ENCODE measurements at regions not wholly inside any gene's neighbourhood (a gene's known extent, or its start where the extent isn't known, plus 50 kb on each side); places are given as distances from the start of the nearest gene placed in this dataset.

DNA sequence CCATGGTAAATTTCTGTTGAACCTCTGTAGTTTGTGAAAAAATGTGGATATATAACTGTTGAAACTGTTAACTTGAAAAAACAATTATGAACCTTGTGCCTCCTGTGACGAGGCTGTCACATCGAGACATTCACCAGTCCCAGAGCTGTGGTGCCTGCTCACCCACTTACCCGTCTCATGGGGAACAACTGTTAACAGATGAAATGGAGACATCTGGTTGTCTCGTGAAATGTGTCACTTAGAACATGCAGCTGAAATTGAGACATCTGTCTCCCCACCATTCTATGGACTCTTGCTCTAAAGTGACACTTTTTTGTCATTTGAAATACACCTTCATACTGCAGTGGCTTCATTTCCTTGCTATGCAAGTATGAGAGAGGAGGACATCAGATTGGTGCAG lies 240.6 kb downstream of the GXYLT1 start:
- no peaks in the 10 kb centered on the region for H3K4me1 ChIP-seq (ENCODE audit: control insufficient read depth, low read length)
- no peak overlapping the region for H3K4me3 ChIP-seq (ENCODE audit: low read length)
- no peaks in the 10 kb centered on the region for H3K9me3 ChIP-seq (ENCODE audit: control insufficient read depth, insufficient read depth, low read length)
- H3K4me2 ChIP-seq (ENCODE audit: low read length), result no peak overlapping the region
- no peaks in the 10 kb centered on the region for H3K79me2 ChIP-seq (ENCODE audit: control insufficient read depth, low read length)
- H3F3A ChIP-seq (ENCODE audit: control insufficient read depth, insufficient read depth), result no peaks in the 10 kb centered on the region
- no peaks in the 10 kb centered on the region for H3K36me3 ChIP-seq (ENCODE audit: control insufficient read depth, low read length)
- H4K20me1 ChIP-seq (ENCODE audit: control insufficient read depth, insufficient read depth, low read depth, low read length), result no peaks in the 10 kb centered on the region
- H3K27me3 ChIP-seq (ENCODE audit: control insufficient read depth, low read length), result no peaks in the 10 kb centered on the region
- no peak for TF ChIP-seq CTCF (IDR thresholded peaks at IDR 0.05; ENCODE audit: low read depth, low read length, poor library complexity, severe bottlenecking)
- no peak for TF ChIP-seq EZH2phosphoT487 (IDR thresholded peaks at IDR 0.05; ENCODE audit: borderline replicate concordance, low read length)
- no peaks in the 10 kb centered on the region; the same call in 1 of the 2 replicates for H3K9me2 ChIP-seq (replicated peaks; ENCODE audit: control insufficient read depth, low read length)
- H3K27ac ChIP-seq (ENCODE audit: low read depth, low read length), result no peak overlapping the region

DNA sequence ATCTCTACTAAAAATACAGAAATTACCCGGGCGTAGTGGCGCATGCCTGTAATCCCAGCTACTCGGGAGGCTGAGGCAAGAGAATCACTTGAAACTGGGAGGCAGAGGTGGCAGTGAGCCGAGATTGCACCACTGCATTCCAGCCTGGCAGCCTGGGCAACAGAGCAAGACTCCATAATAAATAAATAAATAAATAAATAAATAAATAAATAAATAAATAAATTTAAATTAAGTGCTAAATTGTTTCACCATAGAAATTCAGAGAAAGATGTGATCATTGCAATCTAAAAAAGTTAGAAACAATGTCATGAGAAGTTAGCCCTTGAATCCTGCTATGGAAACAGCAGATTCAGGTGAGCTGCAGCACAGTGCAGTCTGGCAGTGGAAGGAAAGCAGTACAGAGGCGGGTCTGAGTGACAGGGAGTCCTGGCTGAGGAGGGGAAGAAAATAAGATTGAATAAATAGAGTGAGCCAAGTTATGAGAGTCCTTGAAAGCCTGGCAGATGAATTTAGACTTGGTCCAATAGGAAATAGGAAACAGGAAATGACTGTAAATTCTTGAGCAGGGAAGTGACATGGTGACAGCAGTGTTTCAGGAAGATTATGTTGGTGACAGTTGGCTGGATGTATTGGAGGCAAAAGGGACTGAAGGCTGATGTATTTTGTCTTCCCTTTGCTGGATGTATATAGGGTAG lies 241.5 kb downstream of the GXYLT1 start:
- H3K4me2 ChIP-seq (ENCODE audit: low read length), result no peak overlapping the region
- no peak overlapping the region for H3K27ac ChIP-seq (ENCODE audit: low read depth, low read length)
- H3K9me2 ChIP-seq (replicated peaks; ENCODE audit: control insufficient read depth, low read length), result no peaks in the 10 kb centered on the region; the same call in 1 of the 2 replicates
- no peaks in the 10 kb centered on the region for H3K4me1 ChIP-seq (ENCODE audit: control insufficient read depth, low read length)
- no peaks in the 10 kb centered on the region for H3F3A ChIP-seq (ENCODE audit: control insufficient read depth, insufficient read depth)
- H3K79me2 ChIP-seq (ENCODE audit: control insufficient read depth, low read length), result no peaks in the 10 kb centered on the region
- H3K36me3 ChIP-seq (ENCODE audit: control insufficient read depth, low read length), result no peaks in the 10 kb centered on the region
- no peak overlapping the region for H3K4me3 ChIP-seq (ENCODE audit: low read length)
- no peaks in the 10 kb centered on the region for H3K27me3 ChIP-seq (ENCODE audit: control insufficient read depth, low read length)
- no peaks in the 10 kb centered on the region for H4K20me1 ChIP-seq (ENCODE audit: control insufficient read depth, insufficient read depth, low read depth, low read length)
- H3K9me3 ChIP-seq (ENCODE audit: control insufficient read depth, insufficient read depth, low read length), result no peaks in the 10 kb centered on the region
- TF ChIP-seq CTCF (IDR thresholded peaks at IDR 0.05; ENCODE audit: low read depth, low read length, poor library complexity, severe bottlenecking), result no peak
- no peak for TF ChIP-seq EZH2phosphoT487 (IDR thresholded peaks at IDR 0.05; ENCODE audit: borderline replicate concordance, low read length)

GRCh38 chr12:41899577-41899976 lies 245.1 kb downstream of the GXYLT1 start:
- no peak overlapping the region for H3K4me3 ChIP-seq (ENCODE audit: low read length)
- no peak for TF ChIP-seq CTCF (IDR thresholded peaks at IDR 0.05; ENCODE audit: low read depth, low read length, poor library complexity, severe bottlenecking)
- no peak for TF ChIP-seq EZH2phosphoT487 (IDR thresholded peaks at IDR 0.05; ENCODE audit: borderline replicate concordance, low read length)
- no peaks in the 10 kb centered on the region for H3K27me3 ChIP-seq (ENCODE audit: control insufficient read depth, low read length)
- H3K9me2 ChIP-seq (replicated peaks; ENCODE audit: control insufficient read depth, low read length), result no peaks in the 10 kb centered on the region; the same call in 1 of the 2 replicates
- no peaks in the 10 kb centered on the region for H3K36me3 ChIP-seq (ENCODE audit: control insufficient read depth, low read length)
- H3F3A ChIP-seq (ENCODE audit: control insufficient read depth, insufficient read depth), result no peaks in the 10 kb centered on the region
- no peaks in the 10 kb centered on the region for H3K9me3 ChIP-seq (ENCODE audit: control insufficient read depth, insufficient read depth, low read length)
- no peaks in the 10 kb centered on the region for H4K20me1 ChIP-seq (ENCODE audit: control insufficient read depth, insufficient read depth, low read depth, low read length)
- no peaks in the 10 kb centered on the region for H3K79me2 ChIP-seq (ENCODE audit: control insufficient read depth, low read length)
- H3K4me1 ChIP-seq (ENCODE audit: control insufficient read depth, low read length), result no peaks in the 10 kb centered on the region
- H3K4me2 ChIP-seq (ENCODE audit: low read length), result no peak overlapping the region
- no peak overlapping the region for H3K27ac ChIP-seq (ENCODE audit: low read depth, low read length)

Data from DOHH2 (cell line).